ENCODE measurements at regions not wholly inside any gene's neighbourhood (a gene's known extent, or its start where the extent isn't known, plus 50 kb on each side); places are given as distances from the start of the nearest gene placed in this dataset.

DNA sequence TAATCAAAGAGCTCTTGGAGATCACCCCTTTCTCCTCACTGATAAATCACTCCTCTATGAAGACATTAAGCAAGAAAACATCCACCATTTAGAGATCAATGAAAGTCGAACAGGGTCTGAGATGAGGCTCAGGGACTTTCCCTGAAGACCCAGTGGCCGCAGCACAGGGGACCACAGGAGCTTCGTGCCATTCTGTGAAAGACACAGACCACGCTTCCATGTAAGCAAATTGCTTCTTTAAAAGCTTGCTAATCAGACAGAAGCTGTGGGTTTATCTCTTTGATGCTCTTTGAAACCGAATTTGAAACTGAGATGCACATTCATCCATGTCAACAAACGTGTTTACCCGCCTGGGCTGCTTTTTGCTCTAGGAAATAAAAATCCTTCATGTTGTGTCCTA lies 231.9 kb upstream of the PPP2R2D start:
- CTCF ChIA-PET = no interaction called here
- intact Hi-C loops (cut with micrococcal nuclease; ENCODE audit: unreplicated experiment) = no loop called here
- TF ChIP-seq, protein P1, sequence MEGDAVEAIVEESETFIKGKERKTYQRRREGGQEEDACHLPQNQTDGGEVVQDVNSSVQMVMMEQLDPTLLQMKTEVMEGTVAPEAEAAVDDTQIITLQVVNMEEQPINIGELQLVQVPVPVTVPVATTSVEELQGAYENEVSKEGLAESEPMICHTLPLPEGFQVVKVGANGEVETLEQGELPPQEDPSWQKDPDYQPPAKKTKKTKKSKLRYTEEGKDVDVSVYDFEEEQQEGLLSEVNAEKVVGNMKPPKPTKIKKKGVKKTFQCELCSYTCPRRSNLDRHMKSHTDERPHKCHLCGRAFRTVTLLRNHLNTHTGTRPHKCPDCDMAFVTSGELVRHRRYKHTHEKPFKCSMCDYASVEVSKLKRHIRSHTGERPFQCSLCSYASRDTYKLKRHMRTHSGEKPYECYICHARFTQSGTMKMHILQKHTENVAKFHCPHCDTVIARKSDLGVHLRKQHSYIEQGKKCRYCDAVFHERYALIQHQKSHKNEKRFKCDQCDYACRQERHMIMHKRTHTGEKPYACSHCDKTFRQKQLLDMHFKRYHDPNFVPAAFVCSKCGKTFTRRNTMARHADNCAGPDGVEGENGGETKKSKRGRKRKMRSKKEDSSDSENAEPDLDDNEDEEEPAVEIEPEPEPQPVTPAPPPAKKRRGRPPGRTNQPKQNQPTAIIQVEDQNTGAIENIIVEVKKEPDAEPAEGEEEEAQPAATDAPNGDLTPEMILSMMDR (IDR thresholded peaks at IDR 0.05; ENCODE audit: insufficient read depth in 1 of 2, low read depth in 1 of 2, low read length in 1 of 2, severe bottlenecking in 1 of 2, unreplicated experiment in 1 of 2) = no peak
- Mint-ChIP-seq H3K4me3 (ENCODE audit: unreplicated experiment) (no peak overlapping the region), H3K9me3 (ENCODE audit: unreplicated experiment) (peaks cover 37% of the 10 kb centered on the region), H3K4me1 (ENCODE audit: low read depth, unreplicated experiment) (no peaks in the 10 kb centered on the region), H3K27ac (ENCODE audit: unreplicated experiment) (no peak overlapping the region), H3K36me3 (ENCODE audit: insufficient read depth, unreplicated experiment) (no peaks in the 10 kb centered on the region), H3K27me3 (ENCODE audit: insufficient read depth, unreplicated experiment) (no peaks in the 10 kb centered on the region)
- Histone ChIP-seq H3K27me3 (replicated peaks; ENCODE audit: control insufficient read depth, insufficient read depth, low read length) (no peaks in the 10 kb centered on the region), H3K9me3 (0 out of 2 replicates have a peak, but pooled peaks cover 5% of the 10 kb centered on the region), H3K4me1 (no peaks in the 10 kb centered on the region), H3K4me3 (ENCODE audit: low read depth, low read length) (no peak overlapping the region), H3K36me3 (ENCODE audit: control insufficient read depth, insufficient read depth, low read length) (no peaks in the 10 kb centered on the region)
- DNase-seq = no peak
- POLR2A ChIA-PET = no interaction called here
- no TSS peak for BruUV-seq (replicated peaks)

DNA sequence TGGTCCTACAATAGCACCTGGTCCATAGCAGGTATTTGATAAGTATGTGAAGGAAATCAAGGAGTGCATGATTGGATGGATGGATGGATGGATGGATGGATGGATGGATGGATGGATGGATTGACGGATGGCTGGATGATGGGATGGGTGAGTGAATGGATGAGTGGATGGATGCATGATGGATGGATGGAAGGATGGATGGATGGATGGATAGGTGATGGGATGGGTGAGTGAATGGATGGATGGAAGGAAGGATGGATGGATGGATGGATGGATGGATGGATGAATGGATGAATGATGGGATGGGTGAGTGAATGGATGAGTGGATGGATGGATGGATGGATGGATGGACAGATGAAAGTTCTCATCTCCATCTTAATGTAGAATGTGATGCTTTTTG lies 231.0 kb upstream of the PPP2R2D start:
- DNase-seq = no peak
- BruUV-seq (replicated peaks) = no TSS peak
- H3K27me3 ChIP-seq (replicated peaks; ENCODE audit: control insufficient read depth, insufficient read depth, low read length) = no peaks in the 10 kb centered on the region
- H3K27ac Mint-ChIP-seq (ENCODE audit: unreplicated experiment) = no peak overlapping the region
- no peak overlapping the region for H3K4me3 ChIP-seq (ENCODE audit: low read depth, low read length)
- no peaks in the 10 kb centered on the region for H3K36me3 ChIP-seq (ENCODE audit: control insufficient read depth, insufficient read depth, low read length)
- no peaks in the 10 kb centered on the region for H3K4me1 Mint-ChIP-seq (ENCODE audit: low read depth, unreplicated experiment)
- intact Hi-C loops (cut with micrococcal nuclease; ENCODE audit: unreplicated experiment) = no loop called here
- no peaks in the 10 kb centered on the region for H3K27me3 Mint-ChIP-seq (ENCODE audit: insufficient read depth, unreplicated experiment)
- peaks cover 34% of the 10 kb centered on the region for H3K9me3 Mint-ChIP-seq (ENCODE audit: unreplicated experiment)
- H3K9me3 ChIP-seq = 0 out of 2 replicates have a peak, but pooled peaks cover 5% of the 10 kb centered on the region
- CTCF ChIA-PET = interaction anchor here (0.7 kb wide), 1 partner anchor 24 kb away, joined by 3 read pairs; no protein-coding TSS in a partner anchor
- no peaks in the 10 kb centered on the region for H3K36me3 Mint-ChIP-seq (ENCODE audit: insufficient read depth, unreplicated experiment)
- TF ChIP-seq, protein P1 (IDR thresholded peaks at IDR 0.05; ENCODE audit: insufficient read depth in 1 of 2, low read depth in 1 of 2, low read length in 1 of 2, severe bottlenecking in 1 of 2, unreplicated experiment in 1 of 2) = no peak
- no peaks in the 10 kb centered on the region for H3K4me1 ChIP-seq
- POLR2A ChIA-PET = no interaction called here
- H3K4me3 Mint-ChIP-seq (ENCODE audit: unreplicated experiment) = no peak overlapping the region

DNA sequence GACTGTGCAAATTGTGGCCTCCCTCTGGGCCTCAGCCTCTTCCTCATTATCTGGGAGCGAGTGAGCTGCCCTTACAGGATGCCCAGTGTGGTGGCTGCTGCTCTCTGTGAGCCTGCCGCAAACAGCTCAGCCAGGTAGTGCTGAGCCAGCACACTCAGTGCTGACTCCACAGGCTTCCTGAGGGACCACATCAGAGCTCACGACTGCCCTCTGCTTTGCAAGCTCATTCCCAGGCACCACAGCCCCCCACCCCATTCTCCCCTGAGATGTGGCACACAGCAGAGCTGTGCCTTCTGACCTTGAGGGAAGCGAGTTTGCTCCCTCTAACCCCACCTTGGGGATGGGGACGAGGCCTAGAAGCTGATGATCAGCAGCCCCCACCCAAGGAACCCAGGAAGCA lies 230.5 kb upstream of the PPP2R2D start:
- Mint-ChIP-seq H3K4me3 (ENCODE audit: unreplicated experiment) (no peak overlapping the region), H3K27me3 (ENCODE audit: insufficient read depth, unreplicated experiment) (peaks cover 2% of the 10 kb centered on the region), H3K27ac (ENCODE audit: unreplicated experiment) (no peak overlapping the region), H3K36me3 (ENCODE audit: insufficient read depth, unreplicated experiment) (no peaks in the 10 kb centered on the region), H3K4me1 (ENCODE audit: low read depth, unreplicated experiment) (no peaks in the 10 kb centered on the region), H3K9me3 (ENCODE audit: unreplicated experiment) (peaks cover 34% of the 10 kb centered on the region)
- Histone ChIP-seq H3K27me3 (replicated peaks; ENCODE audit: control insufficient read depth, insufficient read depth, low read length) (no peaks in the 10 kb centered on the region), H3K4me3 (ENCODE audit: low read depth, low read length) (no peak overlapping the region), H3K36me3 (ENCODE audit: control insufficient read depth, insufficient read depth, low read length) (no peaks in the 10 kb centered on the region), H3K4me1 (no peaks in the 10 kb centered on the region), H3K9me3 (0 out of 2 replicates have a peak, but pooled peaks cover 5% of the 10 kb centered on the region)
- intact Hi-C loops (cut with micrococcal nuclease; ENCODE audit: unreplicated experiment) = no loop called here
- no TSS peak for BruUV-seq (replicated peaks)
- POLR2A ChIA-PET = no interaction called here
- CTCF ChIA-PET = no interaction called here
- no peak for DNase-seq
- TF ChIP-seq, protein P1 (IDR thresholded peaks at IDR 0.05; ENCODE audit: insufficient read depth in 1 of 2, low read depth in 1 of 2, low read length in 1 of 2, severe bottlenecking in 1 of 2, unreplicated experiment in 1 of 2) = no peak

Data from Caco-2 (cell line).